ENCODE measurements at regions not wholly inside any gene's neighbourhood (a gene's known extent, or its start where the extent isn't known, plus 50 kb on each side); places are given as distances from the start of the nearest gene placed in this dataset.

DNA sequence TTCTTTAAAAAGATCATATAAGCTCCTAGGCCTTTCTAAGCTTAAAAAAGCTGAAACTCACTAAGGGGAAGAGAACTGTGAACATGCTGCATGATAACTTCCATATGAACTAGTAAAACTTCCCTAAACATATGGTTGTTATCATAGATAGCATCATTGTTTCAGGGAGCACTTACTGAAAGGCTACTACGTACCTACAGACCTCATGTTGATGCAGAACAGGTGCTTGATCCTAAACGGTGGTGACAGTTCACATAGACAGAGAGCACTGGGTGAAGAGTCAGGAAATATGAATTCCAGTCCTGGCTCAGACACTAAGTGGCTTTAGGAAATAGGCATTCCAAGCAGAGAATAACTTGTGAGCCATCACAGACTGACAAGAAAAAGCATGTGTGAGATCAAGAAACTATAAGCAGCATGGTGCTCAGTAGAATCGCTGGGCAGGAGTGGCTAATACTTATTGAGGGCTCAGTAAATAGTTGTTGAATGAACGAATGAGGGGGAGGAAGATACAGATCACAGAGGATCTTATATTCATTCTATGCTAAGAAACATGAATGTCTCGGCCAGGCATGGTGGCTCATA, 78.4 kb upstream of the NUDT4 start:
- no peak for ATAC-seq
- Mint-ChIP-seq H3K4me1 (no peaks in the 10 kb centered on the region), H3K36me3 (ENCODE audit: low read depth) (no peaks in the 10 kb centered on the region), H3K4me3 (no peak overlapping the region), H3K27ac (no peak overlapping the region), H3K27me3 (peaks cover 11% of the 10 kb centered on the region)
- no peak for DNase-seq
- no peaks in the 10 kb centered on the region for H3K9me3 ChIP-seq (ENCODE audit: control insufficient read depth, low read length, poor library complexity, severe bottlenecking)

- Mint-ChIP-seq H3K27ac (no peak overlapping the region), H3K27me3 (peaks cover 11% of the 10 kb centered on the region), H3K36me3 (ENCODE audit: low read depth) (no peaks in the 10 kb centered on the region), H3K4me3 (no peak overlapping the region), H3K4me1 (no peaks in the 10 kb centered on the region)
- H3K9me3 ChIP-seq (ENCODE audit: control insufficient read depth, low read length, poor library complexity, severe bottlenecking): no peaks in the 10 kb centered on the region
- no peak for ATAC-seq
- no peak for DNase-seq
Measured at GRCh38 chr12:93300611-93301021, 77.1 kb upstream of the NUDT4 start.

- no peak for DNase-seq
- peaks cover 4% of the 10 kb centered on the region for H3K27me3 Mint-ChIP-seq
- no peaks in the 10 kb centered on the region for H3K9me3 ChIP-seq (ENCODE audit: control insufficient read depth, low read length, poor library complexity, severe bottlenecking)
- no peak overlapping the region for H3K27ac Mint-ChIP-seq
- no peaks in the 10 kb centered on the region for H3K36me3 Mint-ChIP-seq (ENCODE audit: low read depth)
- no peak for ATAC-seq
- H3K4me1 Mint-ChIP-seq: no peaks in the 10 kb centered on the region
- peak overlapping the region; percentile 49 for H3K4me3 Mint-ChIP-seq
Measured at GRCh38 chr12:93302331-93303229, 75.1 kb upstream of the NUDT4 start.

DNA sequence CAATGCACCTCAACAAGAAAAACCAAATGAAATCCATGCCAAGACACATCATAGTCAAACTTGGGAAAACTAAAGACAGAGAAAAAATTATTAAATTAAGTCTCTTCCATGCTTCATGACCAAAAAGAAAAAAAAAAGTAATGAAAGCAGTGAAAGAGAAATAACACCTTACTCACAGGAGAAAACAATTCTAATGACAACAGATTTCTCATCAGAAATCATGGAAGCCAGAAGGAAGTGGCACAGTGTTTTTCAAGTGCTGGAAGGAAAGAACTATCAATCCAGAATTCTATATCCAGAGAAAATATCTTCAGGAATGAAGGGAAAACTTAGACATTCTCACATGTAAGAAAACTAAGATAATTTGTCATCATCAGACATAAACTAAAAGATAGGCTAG, 71.1 kb upstream of the NUDT4 start:
- Mint-ChIP-seq H3K27ac (no peak overlapping the region), H3K4me3 (no peak overlapping the region), H3K27me3 (no peaks in the 10 kb centered on the region), H3K4me1 (no peaks in the 10 kb centered on the region), H3K36me3 (ENCODE audit: low read depth) (no peaks in the 10 kb centered on the region)
- no peak for DNase-seq
- no peak for ATAC-seq
- H3K9me3 ChIP-seq (ENCODE audit: control insufficient read depth, low read length, poor library complexity, severe bottlenecking): no peaks in the 10 kb centered on the region

- H3K4me1 Mint-ChIP-seq: no peaks in the 10 kb centered on the region
- no peak overlapping the region for H3K27ac Mint-ChIP-seq
- H3K27me3 Mint-ChIP-seq: no peaks in the 10 kb centered on the region
- ATAC-seq (no peak), DNase-seq (no peak)
- no peak overlapping the region for H3K4me3 Mint-ChIP-seq
- no peaks in the 10 kb centered on the region for H3K36me3 Mint-ChIP-seq (ENCODE audit: low read depth)
- H3K9me3 ChIP-seq (ENCODE audit: control insufficient read depth, low read length, poor library complexity, severe bottlenecking): no peaks in the 10 kb centered on the region
Measured at GRCh38 chr12:93308281-93308680, 69.4 kb upstream of the NUDT4 start.

DNA sequence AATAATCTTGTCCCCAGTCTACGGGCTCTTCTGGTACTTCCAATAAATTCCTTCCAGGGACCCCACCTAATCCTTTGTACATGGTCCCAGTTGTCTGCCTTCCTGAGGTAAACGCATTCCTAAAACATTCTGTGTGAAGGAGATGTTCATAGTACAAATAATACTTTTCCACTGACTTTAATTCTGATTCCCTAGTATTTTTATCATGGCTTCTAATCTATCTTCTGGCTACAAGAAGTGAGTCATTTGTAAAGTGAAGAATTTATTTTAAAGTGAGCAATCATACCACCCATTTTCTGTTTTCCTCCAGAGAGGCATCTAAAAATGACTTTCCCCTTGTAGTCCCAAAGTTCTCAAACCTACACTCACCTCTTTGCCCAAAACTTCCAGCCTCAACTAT, 65.9 kb upstream of the NUDT4 start:
- Mint-ChIP-seq H3K27me3 (no peaks in the 10 kb centered on the region), H3K36me3 (ENCODE audit: low read depth) (no peaks in the 10 kb centered on the region), H3K27ac (no peak overlapping the region), H3K4me1 (no peaks in the 10 kb centered on the region), H3K4me3 (no peak overlapping the region)
- ATAC-seq: no peak
- DNase-seq: no peak
- H3K9me3 ChIP-seq (ENCODE audit: control insufficient read depth, low read length, poor library complexity, severe bottlenecking): no peaks in the 10 kb centered on the region

- ATAC-seq: no peak
- H3K36me3 Mint-ChIP-seq (ENCODE audit: low read depth): no peaks in the 10 kb centered on the region
- no peaks in the 10 kb centered on the region for H3K9me3 ChIP-seq (ENCODE audit: control insufficient read depth, low read length, poor library complexity, severe bottlenecking)
- peaks cover 1% of the 10 kb centered on the region for H3K27me3 Mint-ChIP-seq
- no peak overlapping the region for H3K4me3 Mint-ChIP-seq
- H3K4me1 Mint-ChIP-seq: peaks cover 3% of the 10 kb centered on the region
- H3K27ac Mint-ChIP-seq: no peak overlapping the region
- DNase-seq: no peak
Measured at GRCh38 chr12:93314177-93314497, 63.6 kb upstream of the NUDT4 start.

DNA sequence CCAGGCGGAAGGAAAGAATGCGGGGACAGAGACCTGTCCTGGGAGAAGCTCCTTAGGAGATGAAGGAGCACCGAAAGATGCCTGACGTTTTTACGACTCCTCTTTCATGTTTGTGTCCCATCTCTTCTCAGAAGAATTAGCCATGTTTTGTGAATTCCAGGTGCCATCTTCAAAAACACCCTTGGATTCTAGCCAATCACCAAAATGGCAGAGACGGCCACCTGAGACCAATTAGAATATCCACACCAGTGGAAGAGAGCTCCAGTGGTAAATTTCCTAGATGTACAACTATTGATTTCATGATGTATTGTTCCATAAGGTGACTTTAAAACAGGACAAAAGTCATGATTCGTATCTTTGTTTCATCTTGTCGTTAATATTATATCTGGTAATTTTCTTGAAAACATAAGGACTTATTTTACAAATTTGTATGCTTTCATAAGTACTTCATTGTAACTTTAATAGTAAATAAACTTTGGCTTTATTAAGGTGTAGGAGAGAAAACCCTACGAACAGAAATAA, 62.3 kb upstream of the NUDT4 start:
- ATAC-seq: no peak
- Mint-ChIP-seq H3K27ac (no peak overlapping the region), H3K4me3 (no peak overlapping the region), H3K4me1 (peaks cover 3% of the 10 kb centered on the region), H3K36me3 (ENCODE audit: low read depth) (no peaks in the 10 kb centered on the region), H3K27me3 (peaks cover 7% of the 10 kb centered on the region)
- no peaks in the 10 kb centered on the region for H3K9me3 ChIP-seq (ENCODE audit: control insufficient read depth, low read length, poor library complexity, severe bottlenecking)
- no peak for DNase-seq

- H3K27me3 Mint-ChIP-seq: peaks cover 7% of the 10 kb centered on the region
- ATAC-seq: no peak
- peak overlapping the region; percentile 8 for H3K27ac Mint-ChIP-seq
- no peaks in the 10 kb centered on the region for H3K9me3 ChIP-seq (ENCODE audit: control insufficient read depth, low read length, poor library complexity, severe bottlenecking)
- DNase-seq: no peak
- peaks cover 3% of the 10 kb centered on the region for H3K4me1 Mint-ChIP-seq
- no peaks in the 10 kb centered on the region for H3K36me3 Mint-ChIP-seq (ENCODE audit: low read depth)
- H3K4me3 Mint-ChIP-seq: no peak overlapping the region
Measured at GRCh38 chr12:93315907-93316622, 61.7 kb upstream of the NUDT4 start.

- no peaks in the 10 kb centered on the region for H3K36me3 Mint-ChIP-seq (ENCODE audit: low read depth)
- H3K27me3 Mint-ChIP-seq: peaks cover 7% of the 10 kb centered on the region
- H3K4me3 Mint-ChIP-seq: no peak overlapping the region
- no peak for ATAC-seq
- H3K27ac Mint-ChIP-seq: peak overlapping the region; percentile 8
- peaks cover 3% of the 10 kb centered on the region for H3K4me1 Mint-ChIP-seq
- H3K9me3 ChIP-seq (ENCODE audit: control insufficient read depth, low read length, poor library complexity, severe bottlenecking): no peaks in the 10 kb centered on the region
- DNase-seq: no peak
Measured at GRCh38 chr12:93316623-93316971, 61.1 kb upstream of the NUDT4 start.

DNA sequence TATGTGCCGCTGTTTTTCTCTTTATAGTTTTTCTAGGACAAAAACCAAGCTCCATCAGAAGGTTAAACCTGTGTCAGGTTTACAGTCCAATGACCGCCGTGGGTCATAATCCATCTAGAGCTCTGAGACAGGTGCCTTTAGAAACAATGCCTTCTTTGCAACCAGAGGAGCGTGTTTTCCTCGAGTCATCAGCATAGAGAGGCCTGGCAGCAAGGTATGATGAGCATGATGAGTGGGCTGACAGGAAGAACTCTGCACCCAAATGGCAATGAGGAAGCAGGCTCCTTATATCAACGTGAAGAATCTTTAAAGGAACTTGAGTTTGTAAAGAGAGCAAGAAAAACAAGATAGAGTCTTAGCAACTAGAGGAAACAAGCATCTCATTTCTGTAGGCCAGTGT, 60.5 kb upstream of the NUDT4 start:
- H3K27me3 Mint-ChIP-seq: peaks cover 7% of the 10 kb centered on the region
- H3K9me3 ChIP-seq (ENCODE audit: control insufficient read depth, low read length, poor library complexity, severe bottlenecking): no peaks in the 10 kb centered on the region
- no peak for DNase-seq
- H3K4me1 Mint-ChIP-seq: peaks cover 3% of the 10 kb centered on the region
- H3K36me3 Mint-ChIP-seq (ENCODE audit: low read depth): no peaks in the 10 kb centered on the region
- no peak overlapping the region for H3K4me3 Mint-ChIP-seq
- no peak for ATAC-seq
- no peak overlapping the region for H3K27ac Mint-ChIP-seq

GRCh38 chr12:93318720-93319522, 58.8 kb upstream of the NUDT4 start:
- H3K27me3 Mint-ChIP-seq: peaks cover 7% of the 10 kb centered on the region
- DNase-seq: no peak
- ATAC-seq: no peak
- no peaks in the 10 kb centered on the region for H3K36me3 Mint-ChIP-seq (ENCODE audit: low read depth)
- peaks cover 3% of the 10 kb centered on the region for H3K4me1 Mint-ChIP-seq
- H3K9me3 ChIP-seq (ENCODE audit: control insufficient read depth, low read length, poor library complexity, severe bottlenecking): no peaks in the 10 kb centered on the region
- H3K27ac Mint-ChIP-seq: no peak overlapping the region
- H3K4me3 Mint-ChIP-seq: no peak overlapping the region

DNA sequence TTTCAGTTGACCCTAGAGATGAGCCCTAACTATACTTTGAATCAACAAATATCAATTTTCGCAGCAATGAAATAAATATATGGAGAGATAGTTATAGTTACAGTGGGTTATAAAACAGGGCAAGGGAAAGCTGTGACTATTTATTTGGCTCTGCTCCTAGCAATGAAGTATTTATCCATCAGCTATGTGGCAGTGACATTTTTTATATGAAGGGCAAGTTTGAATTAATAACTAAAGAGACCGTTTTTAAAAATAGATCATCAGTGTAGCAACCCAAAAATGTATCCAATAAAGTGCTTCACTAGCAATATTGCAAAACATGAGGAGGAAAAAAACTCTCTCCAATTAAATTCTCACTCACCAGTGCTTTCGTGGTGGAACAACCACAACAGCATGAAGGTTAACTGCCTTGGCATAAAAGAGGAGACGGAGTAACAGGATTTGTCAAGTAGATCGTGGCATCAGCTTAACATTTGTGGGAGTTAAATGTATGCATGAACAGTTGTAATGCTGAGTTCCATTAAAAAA, 58.1 kb upstream of the NUDT4 start:
- Mint-ChIP-seq H3K27me3 (peaks cover 7% of the 10 kb centered on the region), H3K36me3 (ENCODE audit: low read depth) (no peaks in the 10 kb centered on the region), H3K4me3 (no peak overlapping the region), H3K27ac (no peak overlapping the region), H3K4me1 (peaks cover 3% of the 10 kb centered on the region)
- H3K9me3 ChIP-seq (ENCODE audit: control insufficient read depth, low read length, poor library complexity, severe bottlenecking): no peaks in the 10 kb centered on the region
- ATAC-seq (no peak), DNase-seq (no peak)
